GM23338 (cell line): ENCODE measurements at regions not wholly inside any gene's neighbourhood (a gene's known extent, or its start where the extent isn't known, plus 50 kb on each side); places are given as distances from the start of the nearest gene placed in this dataset.

ENCODE experiments used
- ATAC-seq: fragments of 200-7000 bp; cut with Tn5 transposase; 3 replicates; pipeline ENCODE4 v1.9.1; 2020
- DNase-seq: peaks from one replicate; pipeline ENCODE4 v3.0.0-alpha.2; 2015; ENCODE audit warnings: low spot score
- H2AFZ ChIP-seq: fragments of 200-600 bp; sonication (generic); 2 replicates; pipeline ENCODE4 v1.8.0; 2016; ENCODE audit warnings: antibody characterized with exemption, mild to moderate bottlenecking, moderate library complexity
- H3F3A ChIP-seq: fragments of 200-600 bp; sonication (generic); replicated peaks from 2 replicates; pipeline ENCODE4 v1.8.0; 2017; ENCODE audit warnings: antibody characterized with exemption, mixed run types, low read depth
- H3K27ac ChIP-seq: fragments of 200-600 bp; sonication (generic); 2 replicates; pipeline ENCODE4 v1.6.1; 2016; ENCODE audit warnings: low read depth
- H3K27me3 ChIP-seq: fragments of 200-600 bp; sonication (generic); 2 replicates; pipeline ENCODE4 v1.8.0; 2016; ENCODE audit warnings: mild to moderate bottlenecking, mixed run types, moderate library complexity; ENCODE audit not compliant: insufficient read depth
- H3K36me3 ChIP-seq: fragments of 200-600 bp; sonication (generic); 2 replicates; pipeline ENCODE4 v1.8.0; 2016; ENCODE audit warnings: mild to moderate bottlenecking; ENCODE audit not compliant: insufficient read depth
- H3K4me1 ChIP-seq: fragments of 200-600 bp; sonication (generic); 2 replicates; pipeline ENCODE4 v1.8.0; 2016; ENCODE audit warnings: mild to moderate bottlenecking, moderate library complexity; ENCODE audit not compliant: insufficient read depth
- H3K4me2 ChIP-seq: fragments of 200-600 bp; sonication (generic); 2 replicates; pipeline ENCODE4 v1.7.1; 2017; ENCODE audit warnings: mixed run types
- H3K4me3 ChIP-seq: fragments of 200-600 bp; sonication (generic); 2 replicates; pipeline ENCODE4 v1.6.1; 2016; ENCODE audit warnings: mixed run types
- H3K79me2 ChIP-seq: fragments of 200-600 bp; sonication (generic); replicated peaks from 2 replicates; pipeline ENCODE4 v1.8.0; 2017; ENCODE audit warnings: mild to moderate bottlenecking; ENCODE audit not compliant: insufficient read depth
- H3K9me2 ChIP-seq: fragments of 200-600 bp; sonication (generic); 2 replicates; pipeline ENCODE4 v1.8.0; 2017; ENCODE audit not compliant: insufficient read depth
- H4K20me1 ChIP-seq: fragments of 200-600 bp; sonication (generic); replicated peaks from 2 replicates; pipeline ENCODE4 v1.8.0; 2017; ENCODE audit warnings: mild to moderate bottlenecking; ENCODE audit not compliant: insufficient read depth
- H3K27ac Mint-ChIP-seq: 2 replicates; pipeline ENCODE4 v1.8.0; 2020; ENCODE audit warnings: inconsistent platforms, mild to moderate bottlenecking, moderate library complexity, mixed read lengths
- H3K27me3 Mint-ChIP-seq: 3 replicates; pipeline ENCODE4 v1.8.0; 2022; ENCODE audit warnings: low read depth, mild to moderate bottlenecking, moderate library complexity, mixed read lengths, inconsistent platforms; ENCODE audit not compliant: insufficient read depth, poor library complexity
- H3K36me3 Mint-ChIP-seq: 3 replicates; pipeline ENCODE4 v1.8.0; 2021; ENCODE audit warnings: low read depth, mild to moderate bottlenecking, inconsistent platforms, moderate library complexity, mixed read lengths
- H3K4me1 Mint-ChIP-seq: 3 replicates; pipeline ENCODE4 v1.8.0; 2020; ENCODE audit warnings: mild to moderate bottlenecking, inconsistent platforms, mixed read lengths
- H3K4me3 Mint-ChIP-seq: 3 replicates; pipeline ENCODE4 v1.8.0; 2021; ENCODE audit warnings: moderate library complexity, mild to moderate bottlenecking, inconsistent platforms, mixed read lengths
- H3K9me3 Mint-ChIP-seq: 3 replicates; pipeline ENCODE4 v1.8.0; 2020; ENCODE audit warnings: moderate library complexity, mild to moderate bottlenecking, inconsistent platforms, mixed read lengths
- CREB1 ChIP-seq: fragments of 250-450 bp; sonication (Bioruptor Pico); IDR thresholded peaks from 2 replicates; pipeline ENCODE4 v1.5.0; 2020; ENCODE audit warnings: low read depth, mild to moderate bottlenecking, moderate library complexity
- EZH2 ChIP-seq: fragments of 200-600 bp; sonication (generic); IDR thresholded peaks from one replicate; pipeline ENCODE4 v1.8.0; 2017; ENCODE audit warnings: antibody characterized with exemption, mild to moderate bottlenecking, low read depth; ENCODE audit not compliant: unreplicated experiment
- EZH2phosphoT487 ChIP-seq: fragments of 200-600 bp; sonication (generic); IDR thresholded peaks from one replicate; pipeline ENCODE4 v1.8.1; 2018; ENCODE audit warnings: antibody characterized with exemption; ENCODE audit not compliant: unreplicated experiment
- POLR2AphosphoS5 ChIP-seq: IDR thresholded peaks from 2 replicates; pipeline ENCODE4 v1.6.1; 2016; ENCODE audit warnings: antibody characterized with exemption, low read depth
- ZNF114 ChIP-seq: fragments of 250-450 bp; sonication (Bioruptor Pico); IDR thresholded peaks from 2 replicates; pipeline ENCODE4 v1.5.0; 2020; ENCODE audit warnings: mild to moderate bottlenecking, moderate library complexity
- TF ChIP-seq, protein P1 (sequence below), 2 experiments: fragments of 200-600 bp in 1 of 2; sonication (generic) in 1 of 2; conservative IDR thresholded peaks; 2 replicates each; pipeline versions ENCODE4 v1.5.1 to v1.6.1; 2016 to 2017; ENCODE audit warnings: antibody characterized with exemption in 2 of 2, low read depth in 2 of 2, mild to moderate bottlenecking in 2 of 2, moderate library complexity in 1 of 2
- TF ChIP-seq, protein P2 (sequence below): fragments of 250-450 bp; sonication (Bioruptor Pico); IDR thresholded peaks from 2 replicates; pipeline ENCODE4 v1.5.0; 2020; ENCODE audit warnings: mild to moderate bottlenecking, moderate library complexity
- TF ChIP-seq, protein P3 (sequence below): IDR thresholded peaks from 2 replicates; pipeline ENCODE4 v1.6.1; 2016; ENCODE audit warnings: antibody characterized with exemption

DNA sequence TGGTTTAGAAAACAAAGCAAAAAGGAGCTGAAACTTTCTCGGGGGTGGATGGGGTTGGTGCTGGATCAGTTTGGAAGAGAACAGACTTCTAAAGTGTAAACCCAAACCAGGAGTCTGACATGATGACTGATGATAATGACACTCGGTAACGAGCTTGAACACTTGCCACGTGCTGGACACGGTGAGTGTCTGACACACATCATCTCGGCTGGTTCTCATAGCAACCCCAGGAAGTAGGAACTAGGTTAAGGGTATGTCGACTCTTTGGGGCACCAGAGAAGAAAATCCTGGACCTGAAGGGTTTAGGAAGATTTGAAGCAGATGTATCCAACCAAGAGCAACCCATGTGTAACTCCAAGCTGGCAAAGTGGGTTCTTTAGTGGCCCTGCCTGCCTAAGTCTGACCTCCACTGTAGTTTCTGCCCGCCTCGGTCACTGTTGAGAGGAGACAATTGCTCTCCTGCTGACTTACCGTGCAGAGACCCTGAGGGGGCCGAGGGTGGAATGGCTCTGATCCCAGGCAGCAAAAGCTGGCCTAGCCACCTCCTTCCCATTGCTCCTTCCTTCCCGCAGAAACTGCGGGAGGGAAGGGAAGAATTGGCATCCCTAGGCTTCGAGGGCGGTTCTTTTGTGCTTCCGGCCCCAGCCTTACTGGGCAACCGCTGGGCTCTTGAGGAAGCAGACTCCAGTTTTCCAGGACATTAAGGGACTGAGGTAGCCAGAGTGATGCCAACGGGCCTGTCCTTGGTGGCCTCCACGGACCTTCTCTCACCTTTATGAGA lies 156.0 kb downstream of the TOMM20 start:
- Mint-ChIP-seq H3K4me1 (peaks cover 40% of the 10 kb centered on the region), H3K36me3 (no peaks in the 10 kb centered on the region), H3K9me3 (no peaks in the 10 kb centered on the region), H3K4me3 (no peak overlapping the region), H3K27ac (no peak overlapping the region), H3K27me3 (peaks cover 7% of the 10 kb centered on the region)
- no peaks in the 10 kb centered on the region for H4K20me1 ChIP-seq
- H3K4me3 ChIP-seq: no peak overlapping the region
- H3K9me2 ChIP-seq: 0 out of 2 replicates have a peak, but pooled peaks cover 2% of the 10 kb centered on the region
- 0 out of 2 replicates have a peak overlapping the region, but pooled peaks have one; percentile 74 for H2AFZ ChIP-seq
- no peak overlapping the region for H3K4me2 ChIP-seq
- no peak overlapping the region for H3K27ac ChIP-seq
- H3K27me3 ChIP-seq: no peaks in the 10 kb centered on the region
- no peak for DNase-seq
- no peaks in the 10 kb centered on the region for H3K36me3 ChIP-seq
- peaks cover 7% of the 10 kb centered on the region; the same call in 1 of the 2 replicates for H3F3A ChIP-seq
- TF ChIP-seq, protein P1, sequence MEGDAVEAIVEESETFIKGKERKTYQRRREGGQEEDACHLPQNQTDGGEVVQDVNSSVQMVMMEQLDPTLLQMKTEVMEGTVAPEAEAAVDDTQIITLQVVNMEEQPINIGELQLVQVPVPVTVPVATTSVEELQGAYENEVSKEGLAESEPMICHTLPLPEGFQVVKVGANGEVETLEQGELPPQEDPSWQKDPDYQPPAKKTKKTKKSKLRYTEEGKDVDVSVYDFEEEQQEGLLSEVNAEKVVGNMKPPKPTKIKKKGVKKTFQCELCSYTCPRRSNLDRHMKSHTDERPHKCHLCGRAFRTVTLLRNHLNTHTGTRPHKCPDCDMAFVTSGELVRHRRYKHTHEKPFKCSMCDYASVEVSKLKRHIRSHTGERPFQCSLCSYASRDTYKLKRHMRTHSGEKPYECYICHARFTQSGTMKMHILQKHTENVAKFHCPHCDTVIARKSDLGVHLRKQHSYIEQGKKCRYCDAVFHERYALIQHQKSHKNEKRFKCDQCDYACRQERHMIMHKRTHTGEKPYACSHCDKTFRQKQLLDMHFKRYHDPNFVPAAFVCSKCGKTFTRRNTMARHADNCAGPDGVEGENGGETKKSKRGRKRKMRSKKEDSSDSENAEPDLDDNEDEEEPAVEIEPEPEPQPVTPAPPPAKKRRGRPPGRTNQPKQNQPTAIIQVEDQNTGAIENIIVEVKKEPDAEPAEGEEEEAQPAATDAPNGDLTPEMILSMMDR (conservative IDR thresholded peaks at IDR 0.05; ENCODE audit: low read depth in 2 of 2): no peak
- no peak for TF ChIP-seq EZH2
- no peak for TF ChIP-seq EZH2phosphoT487
- no peak for TF ChIP-seq POLR2AphosphoS5
- TF ChIP-seq ZNF114: no peak
- TF ChIP-seq CREB1 (CRISPR knock-in tag): no peak
- H3K79me2 ChIP-seq: no peaks in the 10 kb centered on the region
- ATAC-seq: peak; percentile 12
- peaks cover 19% of the 10 kb centered on the region for H3K4me1 ChIP-seq

DNA sequence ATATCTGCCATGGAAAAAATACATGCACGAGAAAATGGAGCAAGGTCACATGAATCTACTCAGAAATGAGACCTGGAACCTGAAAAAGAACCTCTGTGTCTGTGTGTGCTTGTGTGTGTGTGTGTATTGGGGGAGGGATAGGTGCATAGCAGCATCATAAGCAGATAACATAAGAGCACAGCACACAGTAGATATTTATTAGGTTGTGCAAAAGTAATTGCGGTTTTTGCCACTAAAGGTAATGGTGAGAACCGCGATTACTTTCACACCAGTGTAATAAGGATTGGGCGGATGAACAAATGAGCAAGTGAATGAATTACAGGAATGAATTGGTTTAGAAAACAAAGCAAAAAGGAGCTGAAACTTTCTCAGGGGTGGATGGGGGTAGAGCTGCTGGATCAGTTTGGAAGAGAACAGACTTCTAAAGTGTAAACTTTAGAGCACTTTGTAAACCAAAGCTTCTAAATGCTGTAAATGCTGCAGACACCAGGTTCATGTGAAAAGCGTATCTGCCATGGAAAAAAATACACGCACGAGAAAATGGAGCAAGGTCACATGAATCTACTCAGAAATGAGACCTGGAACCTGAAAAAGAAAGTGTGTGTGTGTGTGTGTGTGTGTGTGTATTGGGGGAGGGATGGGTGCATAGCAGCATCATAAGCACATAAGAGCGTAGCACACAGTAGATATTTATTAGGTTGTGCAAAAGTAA lies 156.9 kb downstream of the TOMM20 start:
- no peak overlapping the region for H3K4me3 Mint-ChIP-seq
- 0 out of 2 replicates have a peak, but pooled peaks cover 2% of the 10 kb centered on the region for H3K9me2 ChIP-seq
- H3K36me3 ChIP-seq: no peaks in the 10 kb centered on the region
- ATAC-seq (no peak), DNase-seq (no peak)
- no peak overlapping the region for H2AFZ ChIP-seq
- H3K27ac ChIP-seq: peak overlapping the region; percentile 89
- H3K36me3 Mint-ChIP-seq: no peaks in the 10 kb centered on the region
- no peaks in the 10 kb centered on the region for H3K27me3 ChIP-seq
- peaks cover 19% of the 10 kb centered on the region for H3K4me1 ChIP-seq
- H3K9me3 Mint-ChIP-seq: no peaks in the 10 kb centered on the region
- no peak overlapping the region for H3K4me3 ChIP-seq
- H3K79me2 ChIP-seq: no peaks in the 10 kb centered on the region
- H3F3A ChIP-seq: peaks cover 7% of the 10 kb centered on the region; the same call in 1 of the 2 replicates
- peaks cover 40% of the 10 kb centered on the region for H3K4me1 Mint-ChIP-seq
- peak overlapping the region; percentile 15 for H3K4me2 ChIP-seq
- H4K20me1 ChIP-seq: no peaks in the 10 kb centered on the region
- H3K27ac Mint-ChIP-seq: peak overlapping the region; percentile 87
- peaks cover 7% of the 10 kb centered on the region for H3K27me3 Mint-ChIP-seq
- TF ChIP-seq POLR2AphosphoS5: no peak
- TF ChIP-seq, protein P2, sequence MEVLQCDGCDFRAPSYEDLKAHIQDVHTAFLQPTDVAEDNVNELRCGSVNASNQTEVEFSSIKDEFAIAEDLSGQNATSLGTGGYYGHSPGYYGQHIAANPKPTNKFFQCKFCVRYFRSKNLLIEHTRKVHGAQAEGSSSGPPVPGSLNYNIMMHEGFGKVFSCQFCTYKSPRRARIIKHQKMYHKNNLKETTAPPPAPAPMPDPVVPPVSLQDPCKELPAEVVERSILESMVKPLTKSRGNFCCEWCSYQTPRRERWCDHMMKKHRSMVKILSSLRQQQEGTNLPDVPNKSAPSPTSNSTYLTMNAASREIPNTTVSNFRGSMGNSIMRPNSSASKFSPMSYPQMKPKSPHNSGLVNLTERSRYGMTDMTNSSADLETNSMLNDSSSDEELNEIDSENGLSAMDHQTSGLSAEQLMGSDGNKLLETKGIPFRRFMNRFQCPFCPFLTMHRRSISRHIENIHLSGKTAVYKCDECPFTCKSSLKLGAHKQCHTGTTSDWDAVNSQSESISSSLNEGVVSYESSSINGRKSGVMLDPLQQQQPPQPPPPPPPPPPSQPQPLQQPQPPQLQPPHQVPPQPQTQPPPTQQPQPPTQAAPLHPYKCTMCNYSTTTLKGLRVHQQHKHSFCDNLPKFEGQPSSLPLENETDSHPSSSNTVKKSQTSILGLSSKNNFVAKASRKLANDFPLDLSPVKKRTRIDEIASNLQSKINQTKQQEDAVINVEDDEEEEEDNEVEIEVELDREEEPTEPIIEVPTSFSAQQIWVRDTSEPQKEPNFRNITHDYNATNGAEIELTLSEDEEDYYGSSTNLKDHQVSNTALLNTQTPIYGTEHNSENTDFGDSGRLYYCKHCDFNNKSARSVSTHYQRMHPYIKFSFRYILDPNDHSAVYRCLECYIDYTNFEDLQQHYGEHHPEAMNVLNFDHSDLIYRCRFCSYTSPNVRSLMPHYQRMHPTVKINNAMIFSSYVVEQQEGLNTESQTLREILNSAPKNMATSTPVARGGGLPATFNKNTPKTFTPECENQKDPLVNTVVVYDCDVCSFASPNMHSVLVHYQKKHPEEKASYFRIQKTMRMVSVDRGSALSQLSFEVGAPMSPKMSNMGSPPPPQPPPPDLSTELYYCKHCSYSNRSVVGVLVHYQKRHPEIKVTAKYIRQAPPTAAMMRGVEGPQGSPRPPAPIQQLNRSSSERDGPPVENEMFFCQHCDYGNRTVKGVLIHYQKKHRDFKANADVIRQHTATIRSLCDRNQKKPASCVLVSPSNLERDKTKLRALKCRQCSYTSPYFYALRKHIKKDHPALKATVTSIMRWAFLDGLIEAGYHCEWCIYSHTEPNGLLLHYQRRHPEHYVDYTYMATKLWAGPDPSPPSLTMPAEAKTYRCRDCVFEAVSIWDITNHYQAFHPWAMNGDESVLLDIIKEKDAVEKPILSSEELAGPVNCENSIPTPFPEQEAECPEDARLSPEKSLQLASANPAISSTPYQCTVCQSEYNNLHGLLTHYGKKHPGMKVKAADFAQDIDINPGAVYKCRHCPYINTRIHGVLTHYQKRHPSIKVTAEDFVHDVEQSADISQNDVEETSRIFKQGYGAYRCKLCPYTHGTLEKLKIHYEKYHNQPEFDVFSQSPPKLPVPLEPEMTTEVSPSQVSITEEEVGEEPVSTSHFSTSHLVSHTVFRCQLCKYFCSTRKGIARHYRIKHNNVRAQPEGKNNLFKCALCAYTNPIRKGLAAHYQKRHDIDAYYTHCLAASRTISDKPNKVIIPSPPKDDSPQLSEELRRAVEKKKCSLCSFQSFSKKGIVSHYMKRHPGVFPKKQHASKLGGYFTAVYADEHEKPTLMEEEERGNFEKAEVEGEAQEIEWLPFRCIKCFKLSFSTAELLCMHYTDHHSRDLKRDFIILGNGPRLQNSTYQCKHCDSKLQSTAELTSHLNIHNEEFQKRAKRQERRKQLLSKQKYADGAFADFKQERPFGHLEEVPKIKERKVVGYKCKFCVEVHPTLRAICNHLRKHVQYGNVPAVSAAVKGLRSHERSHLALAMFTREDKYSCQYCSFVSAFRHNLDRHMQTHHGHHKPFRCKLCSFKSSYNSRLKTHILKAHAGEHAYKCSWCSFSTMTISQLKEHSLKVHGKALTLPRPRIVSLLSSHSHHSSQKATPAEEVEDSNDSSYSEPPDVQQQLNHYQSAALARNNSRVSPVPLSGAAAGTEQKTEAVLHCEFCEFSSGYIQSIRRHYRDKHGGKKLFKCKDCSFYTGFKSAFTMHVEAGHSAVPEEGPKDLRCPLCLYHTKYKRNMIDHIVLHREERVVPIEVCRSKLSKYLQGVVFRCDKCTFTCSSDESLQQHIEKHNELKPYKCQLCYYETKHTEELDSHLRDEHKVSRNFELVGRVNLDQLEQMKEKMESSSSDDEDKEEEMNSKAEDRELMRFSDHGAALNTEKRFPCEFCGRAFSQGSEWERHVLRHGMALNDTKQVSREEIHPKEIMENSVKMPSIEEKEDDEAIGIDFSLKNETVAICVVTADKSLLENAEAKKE (CRISPR knock-in tag): no peak
- TF ChIP-seq, protein P3, sequence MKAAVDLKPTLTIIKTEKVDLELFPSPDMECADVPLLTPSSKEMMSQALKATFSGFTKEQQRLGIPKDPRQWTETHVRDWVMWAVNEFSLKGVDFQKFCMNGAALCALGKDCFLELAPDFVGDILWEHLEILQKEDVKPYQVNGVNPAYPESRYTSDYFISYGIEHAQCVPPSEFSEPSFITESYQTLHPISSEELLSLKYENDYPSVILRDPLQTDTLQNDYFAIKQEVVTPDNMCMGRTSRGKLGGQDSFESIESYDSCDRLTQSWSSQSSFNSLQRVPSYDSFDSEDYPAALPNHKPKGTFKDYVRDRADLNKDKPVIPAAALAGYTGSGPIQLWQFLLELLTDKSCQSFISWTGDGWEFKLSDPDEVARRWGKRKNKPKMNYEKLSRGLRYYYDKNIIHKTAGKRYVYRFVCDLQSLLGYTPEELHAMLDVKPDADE: no peak
- no peak for TF ChIP-seq CREB1 (CRISPR knock-in tag)
- no peak for TF ChIP-seq ZNF114
